NCI-H748 (cell line): ENCODE measurements at regions not wholly inside any gene's neighbourhood (a gene's known extent, or its start where the extent isn't known, plus 50 kb on each side); places are given as distances from the start of the nearest gene placed in this dataset.

Experiments used
- DNase-seq: peaks from one replicate; lab custom pipeline; 2025; ENCODE audit not compliant: unreplicated experiment; lab: John Stamatoyannopoulos, UW

DNA sequence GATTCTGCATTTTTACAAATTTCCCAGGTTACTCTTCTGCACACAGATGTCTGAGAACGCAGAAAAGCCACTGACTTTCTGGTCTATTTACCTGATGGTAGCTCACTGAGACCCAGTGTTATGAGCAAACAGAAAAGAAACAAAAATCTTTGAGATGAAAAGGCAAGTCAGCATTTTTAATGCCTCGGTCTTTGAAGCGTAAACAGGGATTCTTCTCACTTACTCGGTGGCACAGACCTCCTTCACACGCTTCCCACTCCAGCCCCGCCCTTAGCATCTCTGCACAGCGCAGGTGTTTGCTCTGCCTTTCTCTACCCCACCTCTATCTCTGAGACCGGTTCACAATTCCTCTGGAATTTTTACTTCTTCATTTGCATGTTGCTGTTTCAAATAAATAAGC lies 195.0 kb upstream of the IRX1 start:
- peak; percentile 96 for DNase-seq

DNA sequence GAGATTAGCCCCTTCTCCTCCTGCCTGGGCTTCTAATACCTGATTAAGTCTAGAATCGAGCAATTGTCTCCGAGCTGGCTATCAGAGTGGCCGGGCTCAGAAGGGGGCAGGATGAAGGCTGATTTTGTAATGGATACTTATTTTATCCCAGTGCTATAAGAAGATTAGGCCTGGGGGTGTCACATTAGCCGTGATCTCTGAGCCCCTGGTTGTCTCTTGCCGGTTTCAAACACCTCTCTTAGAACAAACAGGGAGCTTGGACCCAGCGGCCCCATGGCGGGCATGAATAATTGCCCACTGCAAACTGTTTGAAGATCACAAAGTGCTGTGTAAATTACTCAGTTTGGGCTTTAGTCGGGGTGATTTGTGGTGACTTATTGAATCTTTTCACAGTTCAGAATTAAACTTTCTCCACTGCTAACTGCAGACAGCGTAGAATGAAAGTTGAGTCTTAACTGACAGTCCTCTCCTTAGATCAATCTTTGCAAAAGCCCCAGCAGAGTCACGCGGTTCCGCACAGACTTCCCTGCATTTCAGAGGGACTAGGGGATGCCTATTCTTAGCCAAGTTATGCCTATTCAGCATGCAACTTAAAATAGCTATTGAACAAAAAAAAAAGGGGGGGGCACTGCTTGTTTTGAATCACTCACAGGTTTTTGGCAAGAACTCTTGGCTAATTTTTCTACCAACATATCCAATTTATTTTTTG lies 200.6 kb upstream of the IRX1 start:
- peak; percentile 73 for DNase-seq

DNA sequence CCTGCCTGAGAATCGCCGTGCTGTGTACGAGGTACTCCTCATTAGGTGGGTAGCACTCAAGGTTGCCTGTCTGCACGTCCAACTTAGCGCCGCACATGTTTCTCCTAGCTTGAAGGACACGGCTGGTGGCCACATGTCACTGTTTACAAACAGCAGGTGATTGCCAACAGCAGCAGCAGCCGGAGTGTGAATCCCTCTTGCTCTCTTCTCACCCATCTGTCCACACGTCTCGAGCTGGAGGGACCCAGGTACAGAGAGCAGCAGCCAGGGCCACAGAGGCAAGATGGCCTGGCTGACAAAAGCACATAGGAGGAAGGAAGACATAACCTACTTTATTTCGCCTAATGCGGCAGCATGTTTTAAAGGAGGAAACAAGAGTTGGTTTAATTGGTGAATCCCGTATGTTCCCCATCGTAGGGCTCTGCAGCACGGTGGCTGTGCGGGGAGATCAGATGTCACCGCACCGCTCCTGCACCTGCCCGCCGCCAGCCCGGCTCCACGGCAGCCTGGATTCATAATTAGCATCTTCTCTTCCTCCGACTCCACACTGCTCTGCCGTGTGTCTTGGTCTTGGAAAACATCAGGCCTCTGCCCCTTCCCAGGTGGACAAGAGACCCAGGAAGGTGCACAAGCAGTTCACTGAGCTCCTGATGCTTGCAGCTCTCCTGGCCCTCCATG lies 201.6 kb upstream of the IRX1 start:
- DNase-seq, result peak; percentile 99

DNA sequence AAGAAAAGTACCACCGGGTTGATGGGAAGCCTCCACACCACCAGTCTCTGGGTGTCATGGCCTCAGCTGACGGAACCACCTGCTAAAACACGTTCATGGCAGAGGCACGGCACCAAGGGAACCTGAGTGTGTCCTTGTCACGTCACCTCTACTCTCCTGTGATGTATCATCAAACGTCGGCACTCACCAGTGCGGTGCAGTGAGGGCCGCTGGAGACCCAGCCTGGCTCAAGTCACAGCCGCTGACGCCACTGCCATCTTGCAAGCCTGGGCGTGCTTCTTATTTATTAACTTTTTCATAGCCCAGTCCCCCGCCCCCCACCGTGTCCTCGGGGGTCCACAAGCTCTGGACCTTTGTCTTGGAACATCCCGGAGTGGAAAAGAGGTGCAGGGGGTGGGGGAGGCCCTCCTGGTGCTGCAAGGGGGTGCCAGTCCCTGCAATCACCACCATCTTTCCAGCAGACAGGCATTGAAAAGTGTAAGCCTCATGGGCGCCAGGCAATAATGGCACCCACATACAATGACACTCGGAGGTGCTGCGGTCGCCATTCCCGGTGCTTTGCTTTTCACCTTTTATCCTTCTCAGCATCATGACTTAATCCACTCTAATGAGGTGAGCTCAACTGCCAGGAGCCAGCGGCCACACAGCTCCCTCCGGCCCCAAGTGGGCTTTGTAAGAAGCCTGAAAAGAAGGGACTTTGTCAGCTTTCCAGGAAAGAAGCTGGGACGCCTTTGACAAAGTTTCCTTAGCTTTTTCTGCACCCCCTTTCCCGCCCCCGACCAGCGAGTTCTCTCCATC lies 202.3 kb upstream of the IRX1 start:
- no peak for DNase-seq

DNA sequence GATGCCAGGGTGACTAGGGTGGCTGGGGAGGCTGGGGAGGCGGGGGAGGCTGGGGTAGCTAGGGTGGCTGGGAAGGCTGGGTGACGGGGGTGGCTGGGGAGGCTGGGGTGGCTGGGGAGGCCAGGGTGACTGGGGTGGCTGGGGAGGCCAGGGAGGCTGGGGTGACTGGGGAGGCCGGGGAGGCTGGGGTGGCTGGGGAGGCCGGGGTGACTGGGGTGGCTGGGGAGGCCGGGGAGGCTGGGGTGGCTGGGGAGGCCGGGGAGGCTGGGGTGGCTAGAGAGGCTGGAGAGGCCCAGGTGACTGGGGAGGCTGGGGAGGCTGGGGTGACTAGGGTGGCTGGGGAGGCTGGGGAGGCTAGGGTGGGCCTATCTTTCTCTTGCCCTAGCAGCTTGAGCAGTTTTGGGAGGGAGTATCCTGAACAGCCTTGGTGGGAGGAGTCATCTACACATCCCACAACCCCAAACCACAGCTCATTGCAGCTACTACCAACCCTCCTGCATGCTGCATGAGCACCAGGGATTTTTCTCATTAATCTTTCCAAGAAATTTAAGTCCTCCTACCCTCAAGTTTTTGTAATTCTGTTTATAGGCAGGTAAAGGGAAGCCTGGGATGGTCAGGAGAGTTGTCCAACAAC lies 203.2 kb upstream of the IRX1 start:
- no peak for DNase-seq

DNA sequence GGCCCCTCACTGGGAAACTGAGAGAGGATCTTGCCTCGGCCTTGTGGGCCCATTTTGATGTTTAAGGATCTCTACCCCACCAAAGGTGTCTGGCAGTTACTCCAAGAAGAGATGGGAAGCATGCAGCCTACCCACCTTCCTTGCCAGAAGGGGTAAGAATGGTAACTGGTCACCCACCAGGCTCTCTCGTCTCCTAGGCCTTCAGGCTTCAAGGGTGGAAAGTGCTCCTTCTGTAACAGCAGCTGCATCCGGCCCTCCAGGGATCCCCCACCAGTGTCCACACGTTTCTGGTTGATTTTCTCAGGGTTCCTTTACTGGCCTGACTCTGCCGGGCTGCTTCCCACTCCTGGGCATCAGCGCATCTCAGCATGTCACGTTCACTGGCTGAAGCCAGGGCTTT lies 204.4 kb upstream of the IRX1 start:
- DNase-seq, result no peak

DNA sequence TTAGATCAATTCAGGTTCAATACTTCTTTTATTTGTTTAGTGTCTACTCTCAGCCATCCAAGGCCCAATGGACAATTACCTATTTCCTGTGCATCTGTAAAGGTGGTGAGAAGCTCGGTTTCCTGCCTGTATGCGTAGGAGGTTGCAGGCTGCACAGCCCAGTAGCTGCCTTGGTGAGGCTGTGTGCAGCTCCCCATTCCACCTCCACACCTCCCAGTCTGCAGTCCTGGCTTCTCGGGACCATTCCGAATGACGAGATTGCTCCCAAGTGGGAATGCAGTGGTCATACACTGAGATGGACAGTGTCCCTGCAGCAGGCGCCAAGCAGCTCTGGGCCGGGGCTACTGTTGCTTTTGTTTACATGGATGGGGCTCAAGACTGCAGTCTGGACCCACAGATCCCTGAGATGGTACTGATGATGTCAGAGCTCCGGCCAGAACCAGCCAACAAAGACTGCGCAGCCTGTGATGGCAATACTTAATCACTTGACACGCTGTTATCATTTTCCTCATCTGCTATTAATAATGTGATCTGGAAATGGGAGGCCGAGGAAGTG lies 206.1 kb upstream of the IRX1 start:
- peak; percentile 80 for DNase-seq

DNA sequence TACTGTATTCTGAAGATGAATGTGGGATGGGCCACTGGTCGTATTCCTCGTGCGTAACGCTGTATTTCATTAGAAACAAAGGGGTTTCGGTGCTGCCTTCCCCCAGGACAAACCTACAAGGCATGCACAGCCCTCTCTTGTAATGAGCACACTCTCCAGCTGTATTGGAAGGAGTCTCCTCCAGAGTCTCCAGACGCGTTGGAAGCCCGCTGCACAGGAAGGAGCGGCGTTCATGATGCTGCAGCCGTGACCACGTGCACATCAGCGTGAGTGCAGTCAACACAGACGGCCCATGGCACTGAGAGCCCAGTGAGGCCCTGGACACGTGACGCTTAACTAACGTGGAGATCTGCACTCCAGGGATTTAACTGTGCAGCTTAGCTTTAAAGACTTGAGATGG lies 209.0 kb upstream of the IRX1 start:
- no peak for DNase-seq

DNA sequence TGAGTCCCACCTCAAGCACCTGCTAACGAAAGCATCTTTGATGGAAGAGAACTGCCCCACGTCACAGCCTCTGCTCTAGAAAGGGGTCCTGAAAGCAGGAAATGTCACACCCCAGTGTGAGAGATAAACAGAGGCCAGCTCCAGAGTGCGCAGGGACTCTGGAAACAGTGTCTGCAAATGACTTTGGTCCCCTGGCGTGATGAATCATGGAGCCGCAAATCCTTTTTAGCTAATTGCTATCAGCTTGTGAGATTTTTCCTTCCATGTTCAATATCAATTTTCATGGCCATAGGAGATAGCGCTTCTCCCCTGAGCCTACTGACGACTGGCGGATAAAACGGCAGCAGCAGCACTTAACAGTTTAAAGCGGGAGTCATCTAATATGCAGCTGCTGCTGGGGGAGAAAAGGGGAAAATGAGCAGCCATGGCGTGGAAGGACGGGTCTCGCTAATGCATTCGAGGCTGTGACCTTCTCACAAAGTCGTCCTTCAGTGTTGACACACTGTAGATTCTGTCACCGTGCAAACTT lies 209.6 kb upstream of the IRX1 start:
- DNase-seq, result peak; percentile 72

DNA sequence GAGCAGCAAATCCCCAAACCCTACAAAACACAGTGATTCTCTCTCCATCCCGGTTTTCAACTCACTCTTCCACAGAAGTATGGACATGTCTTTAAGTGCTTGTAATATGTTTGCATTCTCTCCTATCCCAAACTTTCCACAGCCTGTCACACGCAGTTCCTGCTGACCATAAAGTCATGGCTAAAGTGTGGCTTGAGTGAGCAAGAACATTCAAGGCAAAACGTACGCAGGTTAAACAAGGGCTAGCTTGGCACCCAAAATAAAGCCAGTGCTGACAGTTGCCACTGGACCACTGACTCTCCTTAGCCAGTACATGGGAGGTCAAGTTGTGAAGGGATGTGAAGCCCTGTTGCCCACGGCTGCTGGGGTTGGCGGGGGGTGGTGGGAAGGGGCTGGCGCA lies 211.1 kb upstream of the IRX1 start:
- no peak for DNase-seq

DNA sequence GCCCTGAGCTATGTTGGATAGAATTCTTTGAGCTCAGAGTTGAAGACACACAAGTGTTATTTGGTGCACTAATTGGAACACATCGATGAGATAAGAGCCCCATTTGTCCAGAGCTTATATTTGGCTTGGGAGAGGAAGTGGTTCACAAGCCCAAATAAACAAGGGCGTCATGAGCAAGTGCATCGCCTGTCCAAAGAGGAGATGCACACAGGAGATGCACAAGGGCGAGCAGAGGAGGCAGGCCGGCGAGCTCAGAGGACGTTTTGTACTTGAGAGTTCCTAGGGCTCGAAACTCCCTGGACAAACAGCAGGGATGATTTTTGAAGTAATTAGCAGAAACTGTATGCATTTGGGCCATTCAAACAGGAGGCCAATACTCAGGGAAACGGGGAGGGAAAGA lies 212.8 kb upstream of the IRX1 start:
- DNase-seq, result no peak

DNA sequence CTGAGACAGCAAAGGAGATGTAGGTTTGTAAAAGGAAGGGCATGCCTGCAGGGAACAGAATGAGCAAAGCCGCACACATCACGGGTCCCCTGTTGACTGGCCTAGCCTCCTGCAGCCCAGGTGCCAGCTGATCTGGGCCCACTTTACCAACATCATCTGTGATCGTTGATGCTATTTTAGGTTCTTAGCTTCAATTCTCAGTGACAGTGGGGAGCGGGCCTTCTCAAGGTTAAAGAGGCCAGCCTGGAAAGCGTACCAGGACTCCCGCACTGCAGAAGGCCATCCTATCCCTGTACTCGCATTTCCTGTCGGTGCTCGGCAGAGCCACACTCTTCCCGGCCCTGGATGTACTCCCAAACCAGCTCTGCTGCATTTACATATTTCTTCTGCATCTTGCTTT lies 213.5 kb upstream of the IRX1 start:
- DNase-seq, result no peak

DNA sequence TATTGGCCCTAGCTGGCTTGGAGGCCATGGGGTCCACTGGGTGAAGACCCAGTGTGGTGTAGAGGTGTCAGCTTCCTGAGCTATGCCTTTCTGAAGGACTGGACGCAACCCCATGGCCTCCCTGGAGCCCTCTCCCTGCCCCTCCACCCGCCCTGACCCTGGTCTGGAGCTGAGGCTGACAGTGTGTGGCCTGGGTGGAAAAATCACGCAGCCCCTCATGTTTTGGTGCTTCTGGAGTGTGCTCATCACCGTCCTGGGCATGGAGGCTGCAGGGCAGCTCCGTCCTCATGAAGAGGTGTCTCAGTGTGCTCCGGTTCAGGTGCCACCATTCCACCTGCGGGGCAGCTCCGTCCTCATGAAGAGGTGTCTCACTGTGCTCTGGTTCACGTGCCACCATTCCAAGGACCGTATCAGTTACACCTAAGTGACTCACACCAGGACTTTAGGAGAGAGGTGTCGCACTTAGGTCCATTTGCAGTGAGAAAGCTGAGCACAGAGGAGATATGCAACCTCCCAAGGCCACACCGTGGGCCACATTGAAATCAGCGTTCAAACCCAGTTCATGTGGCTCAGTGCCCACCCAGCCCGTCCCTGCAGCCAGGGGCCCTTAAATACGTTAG lies 214.3 kb upstream of the IRX1 start:
- DNase-seq, result no peak

DNA sequence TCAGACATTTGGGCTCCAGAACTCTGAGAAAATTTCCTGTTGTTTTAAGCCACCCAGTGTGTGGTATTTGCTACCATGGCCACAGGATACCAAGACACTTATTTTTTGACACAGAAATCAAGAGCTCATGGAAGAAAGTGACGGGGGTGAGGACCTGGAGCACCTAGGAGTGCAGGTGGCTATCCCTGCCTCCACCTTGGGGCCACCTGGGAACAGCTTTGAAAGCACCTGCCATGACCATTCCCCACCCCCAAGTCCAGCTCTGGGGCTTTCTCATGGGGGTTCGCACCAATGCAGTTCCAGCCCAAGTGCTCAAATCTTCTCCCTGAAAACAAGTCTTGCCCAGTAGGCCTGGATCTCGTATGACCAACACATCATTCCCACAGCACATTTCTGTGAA lies 214.9 kb upstream of the IRX1 start:
- DNase-seq, result no peak

DNA sequence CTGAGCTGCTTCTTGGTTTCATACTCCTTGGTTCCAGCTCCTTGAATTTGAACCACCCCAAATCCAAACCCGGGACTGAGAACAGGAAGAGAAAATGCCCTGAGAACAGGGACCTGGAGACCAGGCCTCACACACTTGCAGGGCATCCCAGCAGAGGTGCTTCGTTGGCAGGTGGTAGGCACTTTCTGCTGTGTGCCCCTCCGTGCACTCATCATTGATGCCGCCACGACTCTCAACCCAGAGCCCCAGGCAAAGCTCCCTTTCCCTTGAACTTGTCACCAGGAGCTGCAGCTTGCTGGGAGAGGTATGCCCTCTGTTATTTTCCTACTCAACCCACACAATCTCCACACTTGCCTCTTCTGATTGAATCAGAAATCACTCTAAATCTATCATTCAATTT lies 217.8 kb upstream of the IRX1 start:
- no peak for DNase-seq

DNA sequence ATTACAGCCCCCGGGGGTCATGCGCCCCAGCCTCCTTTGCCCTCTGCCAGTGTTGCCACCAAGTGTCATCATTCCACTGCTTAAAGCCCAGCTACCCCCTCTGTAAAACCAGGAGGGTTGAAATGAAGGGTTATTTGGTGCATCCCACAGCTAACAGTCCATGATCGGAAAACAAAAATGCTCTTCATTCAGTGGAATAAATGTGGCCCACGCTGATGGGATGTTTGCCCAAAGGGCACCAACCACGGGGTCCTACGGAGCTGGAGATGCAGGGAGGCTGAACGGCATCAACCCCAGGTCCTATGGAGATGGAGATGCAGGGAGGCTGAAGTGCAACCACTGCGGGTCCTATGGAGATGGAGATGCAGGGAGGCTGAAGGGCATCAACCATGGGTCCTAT lies 218.5 kb upstream of the IRX1 start:
- DNase-seq, result no peak

DNA sequence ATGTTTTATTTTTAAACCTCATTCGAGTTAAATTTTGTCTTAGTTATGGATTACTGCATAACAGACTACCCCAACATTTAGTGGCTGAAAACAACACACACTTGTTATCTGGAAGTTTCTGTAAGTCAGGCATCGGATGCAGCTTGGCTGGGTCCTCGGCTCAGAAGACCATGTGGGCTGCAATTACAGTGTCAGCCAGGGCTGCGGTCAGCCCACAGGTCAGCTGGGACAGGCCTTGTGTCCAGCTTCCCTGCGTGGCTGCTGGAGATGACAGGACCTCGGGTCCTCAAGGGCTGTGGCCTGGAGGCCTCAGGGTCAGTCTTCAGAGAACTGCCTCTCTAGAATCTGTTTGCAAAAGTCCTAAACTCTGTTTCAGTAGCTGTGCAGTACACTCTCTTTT lies 219.0 kb upstream of the IRX1 start:
- no peak for DNase-seq

DNA sequence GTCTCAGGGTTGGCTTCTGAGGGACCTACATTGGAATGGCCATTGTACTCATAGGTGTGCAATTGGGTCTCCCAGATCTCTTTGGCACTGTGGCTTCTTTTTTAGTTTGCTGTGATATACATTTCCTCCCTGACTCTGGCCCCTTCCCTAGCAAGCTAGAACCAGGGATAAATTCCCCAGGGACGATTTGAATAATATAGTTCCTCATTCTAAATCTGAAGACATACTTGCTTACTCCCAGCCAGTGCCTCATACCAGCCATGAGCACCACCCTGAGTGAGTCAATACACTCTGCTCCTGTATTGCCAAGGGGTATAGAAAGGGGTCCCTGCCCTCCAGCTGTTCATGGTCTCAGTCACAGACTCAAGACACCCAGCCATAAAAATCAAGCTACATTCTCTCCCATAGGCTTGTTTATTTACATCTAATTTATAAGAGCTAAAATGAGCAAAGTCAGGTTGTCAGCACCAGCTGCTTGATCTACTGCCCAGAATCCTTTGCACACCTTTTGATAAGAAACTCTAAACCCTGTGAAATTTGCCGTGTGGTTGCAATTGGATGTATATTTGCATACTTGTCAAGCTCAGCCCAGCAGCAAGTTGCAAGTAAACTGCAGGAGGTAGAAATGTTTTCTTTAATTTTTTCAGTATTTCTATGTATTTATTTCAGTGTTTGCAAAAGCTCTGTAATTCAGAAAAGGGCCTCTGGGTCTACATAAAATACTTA lies 219.9 kb upstream of the IRX1 start:
- DNase-seq, result no peak

DNA sequence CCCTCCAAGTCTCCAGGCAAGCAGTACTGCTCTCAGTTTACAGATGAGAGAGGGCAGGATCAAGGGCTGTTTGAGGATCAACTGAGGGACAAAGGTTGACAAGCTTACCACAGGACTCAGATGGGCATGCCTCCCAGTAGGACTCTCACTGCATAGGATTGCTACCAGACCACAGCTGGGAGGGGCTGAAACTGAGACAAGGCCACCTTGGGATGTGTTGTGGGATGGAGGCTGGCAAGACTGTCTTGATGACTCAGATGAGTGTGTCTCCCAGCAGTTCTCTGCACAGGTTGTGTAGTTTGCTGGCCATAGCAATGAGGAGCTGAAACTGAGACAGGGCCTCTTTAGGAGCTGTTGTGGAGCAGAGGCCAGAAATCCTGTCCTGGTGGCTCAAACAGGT lies 222.2 kb upstream of the IRX1 start:
- no peak for DNase-seq

DNA sequence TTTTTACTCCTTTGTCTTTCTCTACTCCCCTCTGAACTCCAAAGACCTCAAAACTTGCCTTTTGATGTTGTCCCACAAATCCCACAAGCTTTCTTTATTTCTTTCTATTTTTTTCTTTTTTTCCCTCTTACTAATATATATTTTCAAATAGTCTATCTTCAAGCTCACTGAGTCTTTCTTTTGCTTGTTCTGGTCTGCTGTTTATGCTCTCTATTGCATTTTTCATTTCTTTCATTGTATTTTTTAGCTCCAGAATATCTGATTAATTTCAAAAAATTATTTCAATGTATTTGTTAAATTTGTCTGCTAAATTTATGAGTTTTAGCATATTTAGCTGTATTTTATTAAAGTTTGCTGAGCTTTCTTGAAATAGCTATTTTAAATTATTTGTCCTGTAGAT lies 223.3 kb upstream of the IRX1 start:
- no peak for DNase-seq
